NCI-H1930 (cell line): ENCODE measurements at regions not wholly inside any gene's neighbourhood (a gene's known extent, or its start where the extent isn't known, plus 50 kb on each side); places are given as distances from the start of the nearest gene placed in this dataset.

Experiments
- DNase-seq, 2 experiments: peaks; one replicate each; lab custom pipeline; 2025; lab: John Stamatoyannopoulos, UW

- DNase-seq, result no peak
These were observed 121.7 kb upstream of the COL1A2 start for GRCh38 chr7:94272821-94273583.

- no peak for DNase-seq
These were observed 119.9 kb upstream of the COL1A2 start for GRCh38 chr7:94274828-94275227.

- no peak for DNase-seq
These were observed 118.7 kb upstream of the COL1A2 start for GRCh38 chr7:94276027-94276426.

GRCh38 chr7:94276795-94277194, 117.9 kb upstream of the COL1A2 start:
- DNase-seq, result peak in 1 of 2 experiments; percentile 8

GRCh38 chr7:94277236-94277635, 117.5 kb upstream of the COL1A2 start:
- DNase-seq, result no peak

GRCh38 chr7:94280851-94281250, 113.8 kb upstream of the COL1A2 start:
- no peak for DNase-seq

- no peak for DNase-seq
These were observed 110.6 kb upstream of the COL1A2 start for GRCh38 chr7:94284104-94284503.

- no peak for DNase-seq
These were observed 108.6 kb upstream of the COL1A2 start for GRCh38 chr7:94286111-94286510.

- no peak for DNase-seq
These were observed 106.6 kb upstream of the COL1A2 start for GRCh38 chr7:94288096-94288495.

- peak; percentile 63 to 71 for DNase-seq
These were observed 105.6 kb upstream of the COL1A2 start for GRCh38 chr7:94289071-94289470.

GRCh38 chr7:94294471-94295131, 100.1 kb upstream of the COL1A2 start:
- no peak for DNase-seq

GRCh38 chr7:94295850-94296249, 98.8 kb upstream of the COL1A2 start:
- peak in 1 of 2 experiments; percentile 29 for DNase-seq

GRCh38 chr7:94296881-94297280, 97.8 kb upstream of the COL1A2 start:
- no peak for DNase-seq

GRCh38 chr7:94297397-94297838, 97.3 kb upstream of the COL1A2 start:
- no peak for DNase-seq

GRCh38 chr7:94298943-94299342, 95.8 kb upstream of the COL1A2 start:
- no peak for DNase-seq

GRCh38 chr7:94300176-94300835, 94.4 kb upstream of the COL1A2 start:
- no peak for DNase-seq

GRCh38 chr7:94301024-94301586, 93.6 kb upstream of the COL1A2 start:
- DNase-seq, result no peak

GRCh38 chr7:94303118-94303517, 91.6 kb upstream of the COL1A2 start:
- no peak for DNase-seq

GRCh38 chr7:94303695-94304094, 91.0 kb upstream of the COL1A2 start:
- no peak for DNase-seq

- DNase-seq, result no peak
These were observed 89.8 kb upstream of the COL1A2 start for GRCh38 chr7:94304878-94305277.

GRCh38 chr7:94305836-94306235, 88.9 kb upstream of the COL1A2 start:
- no peak for DNase-seq

GRCh38 chr7:94307399-94308048, 87.2 kb upstream of the COL1A2 start:
- DNase-seq, result no peak
